Peyer's patch (tissue), 4 donors: ENCODE measurements at regions not wholly inside any gene's neighbourhood (a gene's known extent, or its start where the extent isn't known, plus 50 kb on each side); places are given as distances from the start of the nearest gene placed in this dataset.

Experiments used
- POLR2A ChIP-seq, 2 donors: fragments of 450-650 bp; IDR thresholded peaks; one replicate each; pipeline ENCODE4 v1.5.1; 2017; ENCODE audit warnings: antibody characterized with exemption in 2 of 2, mild to moderate bottlenecking in 2 of 2, moderate library complexity in 2 of 2
- TF ChIP-seq, protein P1 (sequence below), 6 experiments: fragments of 450-650 bp in 4 of 6; fragments of 200-600 bp in 2 of 6; sonication (generic) in 1 of 6; IDR thresholded peaks; one replicate each; pipeline ENCODE4 v1.5.1; 2017 to 2019; ENCODE audit warnings: antibody characterized with exemption in 6 of 6, mild to moderate bottlenecking in 3 of 6, moderate library complexity in 1 of 6

- TF ChIP-seq, protein P1, sequence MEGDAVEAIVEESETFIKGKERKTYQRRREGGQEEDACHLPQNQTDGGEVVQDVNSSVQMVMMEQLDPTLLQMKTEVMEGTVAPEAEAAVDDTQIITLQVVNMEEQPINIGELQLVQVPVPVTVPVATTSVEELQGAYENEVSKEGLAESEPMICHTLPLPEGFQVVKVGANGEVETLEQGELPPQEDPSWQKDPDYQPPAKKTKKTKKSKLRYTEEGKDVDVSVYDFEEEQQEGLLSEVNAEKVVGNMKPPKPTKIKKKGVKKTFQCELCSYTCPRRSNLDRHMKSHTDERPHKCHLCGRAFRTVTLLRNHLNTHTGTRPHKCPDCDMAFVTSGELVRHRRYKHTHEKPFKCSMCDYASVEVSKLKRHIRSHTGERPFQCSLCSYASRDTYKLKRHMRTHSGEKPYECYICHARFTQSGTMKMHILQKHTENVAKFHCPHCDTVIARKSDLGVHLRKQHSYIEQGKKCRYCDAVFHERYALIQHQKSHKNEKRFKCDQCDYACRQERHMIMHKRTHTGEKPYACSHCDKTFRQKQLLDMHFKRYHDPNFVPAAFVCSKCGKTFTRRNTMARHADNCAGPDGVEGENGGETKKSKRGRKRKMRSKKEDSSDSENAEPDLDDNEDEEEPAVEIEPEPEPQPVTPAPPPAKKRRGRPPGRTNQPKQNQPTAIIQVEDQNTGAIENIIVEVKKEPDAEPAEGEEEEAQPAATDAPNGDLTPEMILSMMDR (IDR thresholded peaks at IDR 0.05), result no peak
- no peak for TF ChIP-seq POLR2A (IDR thresholded peaks at IDR 0.05)
Observed at GRCh38 chr3:187594272-187594671, 75.9 kb downstream of the SST start.
